Activated B cell treated with CpG ODN at 0.5 μM for 24 hours (primary cell): ENCODE measurements at regions not wholly inside any gene's neighbourhood (a gene's known extent, or its start where the extent isn't known, plus 50 kb on each side); places are given as distances from the start of the nearest gene placed in this dataset.

Experiments used
- ATAC-seq: fragments of 200-7000 bp; cut with Tn5 transposase; one replicate; pipeline ENCODE4 v1.10.0; 2021; ENCODE audit warnings: low read depth, mild to moderate bottlenecking, moderate library complexity
- CTCF ChIA-PET: fragments of 350-600 bp; sonication (Branson Sonifier 250); formaldehyde crosslinking; loops from one replicate; lab custom pipeline; 2021; ENCODE audit warnings: antibody characterized with exemption; lab: Charles Lee
- POLR2A ChIA-PET: fragments of 350-600 bp; sonication (Branson Sonifier 250); formaldehyde crosslinking; loops from one replicate; lab custom pipeline; 2021; ENCODE audit warnings: antibody characterized with exemption; lab: Charles Lee
- DNase-seq: peaks from one replicate; pipeline ENCODE4 v3.0.0; 2022
- H3K27ac Mint-ChIP-seq: one replicate; pipeline ENCODE4 v1.8.0; 2020; ENCODE audit warnings: mixed read lengths
- H3K27me3 Mint-ChIP-seq: one replicate; pipeline ENCODE4 v1.8.0; 2021; ENCODE audit warnings: mixed read lengths
- H3K36me3 Mint-ChIP-seq: one replicate; pipeline ENCODE4 v1.8.0; 2021; ENCODE audit warnings: low read depth, mixed read lengths
- H3K4me1 Mint-ChIP-seq: one replicate; pipeline ENCODE4 v1.8.0; 2021; ENCODE audit warnings: mixed read lengths
- H3K4me3 Mint-ChIP-seq: one replicate; pipeline ENCODE4 v1.8.0; 2020; ENCODE audit warnings: mild to moderate bottlenecking, mixed read lengths
- H3K9me3 Mint-ChIP-seq: one replicate; pipeline ENCODE4 v1.8.0; 2020; ENCODE audit warnings: mixed read lengths
- CTCF ChIP-seq: fragments of 200-600 bp; IDR thresholded peaks from one replicate; pipeline ENCODE4 v1.8.0; 2022; ENCODE audit warnings: antibody characterized with exemption, mild to moderate bottlenecking
- intact Hi-C: fragments of 100-400 bp; cut with micrococcal nuclease; formaldehyde crosslinking; loops from one replicate; pipeline ENCODE4 v1.15.1; 2024

GRCh38 chr2:498493-499178 is 178.6 kb downstream of the TMEM18 start:
- H3K9me3 Mint-ChIP-seq = no peaks in the 10 kb centered on the region
- no peaks in the 10 kb centered on the region for H3K4me1 Mint-ChIP-seq
- no peak for DNase-seq
- H3K4me3 Mint-ChIP-seq = no peak overlapping the region
- no peak for TF ChIP-seq CTCF
- H3K27ac Mint-ChIP-seq = no peak overlapping the region
- H3K36me3 Mint-ChIP-seq = no peaks in the 10 kb centered on the region
- ChIA-PET CTCF (no interaction called here), POLR2A (no interaction called here)
- intact Hi-C loops = no loop called here
- H3K27me3 Mint-ChIP-seq = peaks cover 5% of the 10 kb centered on the region
- no peak for ATAC-seq

GRCh38 chr2:497770-498492 is 179.3 kb downstream of the TMEM18 start:
- ATAC-seq (no peak), DNase-seq (no peak)
- no peak overlapping the region for H3K27ac Mint-ChIP-seq
- no peaks in the 10 kb centered on the region for H3K4me1 Mint-ChIP-seq
- POLR2A ChIA-PET = no interaction called here
- intact Hi-C loops = no loop called here
- no peaks in the 10 kb centered on the region for H3K36me3 Mint-ChIP-seq
- H3K9me3 Mint-ChIP-seq = no peaks in the 10 kb centered on the region
- H3K4me3 Mint-ChIP-seq = no peak overlapping the region
- peaks cover 5% of the 10 kb centered on the region for H3K27me3 Mint-ChIP-seq
- CTCF ChIA-PET = no interaction called here
- TF ChIP-seq CTCF = no peak

- intact Hi-C loops = no loop called here
- DNase-seq (no peak), ATAC-seq (no peak)
- H3K36me3 Mint-ChIP-seq = no peaks in the 10 kb centered on the region
- H3K4me1 Mint-ChIP-seq = no peaks in the 10 kb centered on the region
- ChIA-PET POLR2A (no interaction called here), CTCF (no interaction called here)
- peaks cover 6% of the 10 kb centered on the region for H3K27me3 Mint-ChIP-seq
- TF ChIP-seq CTCF = no peak
- H3K27ac Mint-ChIP-seq = no peak overlapping the region
- H3K9me3 Mint-ChIP-seq = no peaks in the 10 kb centered on the region
- no peak overlapping the region for H3K4me3 Mint-ChIP-seq
These were observed 180.5 kb downstream of the TMEM18 start for GRCh38 chr2:496729-497128.

GRCh38 chr2:495745-496275 is 181.4 kb downstream of the TMEM18 start:
- H3K4me1 Mint-ChIP-seq = no peaks in the 10 kb centered on the region
- no peak for ATAC-seq
- CTCF ChIA-PET = no interaction called here

More at GRCh38 chr2:495745-496275, 181.4 kb downstream of the TMEM18 start:
- DNase-seq = no peak
- H3K9me3 Mint-ChIP-seq = no peaks in the 10 kb centered on the region
- no peak for TF ChIP-seq CTCF
- H3K4me3 Mint-ChIP-seq = no peak overlapping the region
- intact Hi-C loops = no loop called here
- POLR2A ChIA-PET = no interaction called here
- no peak overlapping the region for H3K27ac Mint-ChIP-seq
- H3K36me3 Mint-ChIP-seq = no peaks in the 10 kb centered on the region
- H3K27me3 Mint-ChIP-seq = peaks cover 3% of the 10 kb centered on the region
